A673 (cell line): ENCODE measurements at regions not wholly inside any gene's neighbourhood (a gene's known extent, or its start where the extent isn't known, plus 50 kb on each side); places are given as distances from the start of the nearest gene placed in this dataset.

Experiments used
- CTCF ChIP-seq: fragments of 300-800, 200-600 bp; sonication (generic); conservative IDR thresholded peaks from 2 replicates; pipeline ENCODE4 v1.5.1; 2017; ENCODE audit warnings: low read depth, mild to moderate bottlenecking, antibody characterized with exemption, low read length, moderate library complexity, mixed read lengths
- EZH2 ChIP-seq: fragments of 200-600 bp; sonication (generic); IDR thresholded peaks from 2 replicates; pipeline ENCODE4 v1.6.1; 2017; ENCODE audit warnings: borderline replicate concordance, low read depth, mild to moderate bottlenecking, mixed read lengths, antibody characterized with exemption, low read length; ENCODE audit not compliant: poor library complexity, severe bottlenecking

GRCh38 chr7:84674236-84674913 is 479.8 kb upstream of the SEMA3A start:
- TF ChIP-seq CTCF = no peak
- no peak for TF ChIP-seq EZH2
